IMR-90 (cell line): ENCODE measurements at regions not wholly inside any gene's neighbourhood (a gene's known extent, or its start where the extent isn't known, plus 50 kb on each side); places are given as distances from the start of the nearest gene placed in this dataset.

Experiments used
- ATAC-seq: fragments of 200-7000 bp; cut with Tn5 transposase; 2 replicates; pipeline ENCODE4 v1.9.1; 2020; ENCODE audit warnings: low read depth, mild to moderate bottlenecking, moderate library complexity
- BruUV-seq: library from RNA; stranded (reverse); fragments of 400-500 nt; replicated peaks from 2 replicates; lab custom pipeline; 2021; lab: Mats Ljungman, UMichigan
- CTCF ChIA-PET: fragments of 300-600 bp; formaldehyde crosslinking; extraction: SDS; loops from one replicate; lab custom pipeline; 2021; ENCODE audit warnings: antibody characterized with exemption; lab: Yijun Ruan, JAX
- POLR2A ChIA-PET: fragments of 300-600 bp; sonication (Branson Sonifier 250); formaldehyde crosslinking; loops from one replicate; lab custom pipeline; 2022; ENCODE audit warnings: antibody characterized with exemption; ENCODE audit not compliant: unreplicated experiment; lab: Charles Lee
- DNase-seq: peaks from one replicate; pipeline ENCODE4 v3.0.0; 2013
- H2AFZ ChIP-seq: replicated peaks from 2 replicates; pipeline ENCODE3; 2013; ENCODE audit warnings: low read length, mild to moderate bottlenecking; ENCODE audit not compliant: poor library complexity
- H2AK5ac ChIP-seq: 2 replicates; pipeline ENCODE4 v1.6.1; 2013; ENCODE audit warnings: low read depth, low read length, inconsistent platforms
- H2AK9ac ChIP-seq: replicated peaks from 2 replicates; pipeline ENCODE3; 2013; ENCODE audit warnings: mild to moderate bottlenecking, low read depth, low read length, moderate library complexity; ENCODE audit not compliant: poor library complexity
- H2BK120ac ChIP-seq: 2 replicates; pipeline ENCODE4 v1.6.1; 2013; ENCODE audit warnings: low read depth, low read length, inconsistent platforms
- H2BK15ac ChIP-seq: 3 replicates; pipeline ENCODE4 v1.6.1; 2013; ENCODE audit warnings: low read depth, low read length, inconsistent platforms
- H2BK20ac ChIP-seq: 2 replicates; pipeline ENCODE4 v1.6.1; 2013; ENCODE audit warnings: low read depth, mild to moderate bottlenecking, inconsistent platforms, low read length, moderate library complexity
- H2BK5ac ChIP-seq: 2 replicates; pipeline ENCODE4 v1.6.1; 2013; ENCODE audit warnings: mild to moderate bottlenecking, low read depth, low read length, inconsistent platforms; ENCODE audit not compliant: poor library complexity, severe bottlenecking
- H3K14ac ChIP-seq: replicated peaks from 2 replicates; pipeline ENCODE4 v1.6.1; 2013; ENCODE audit warnings: low read depth, low read length, inconsistent platforms
- H3K18ac ChIP-seq: 2 replicates; pipeline ENCODE4 v1.6.1; 2013; ENCODE audit warnings: low read depth, low read length, control low read depth
- H3K23ac ChIP-seq: 2 replicates; pipeline ENCODE4 v1.6.1; 2013; ENCODE audit warnings: low read depth, low read length, inconsistent platforms
- H3K27ac ChIP-seq: 2 replicates; pipeline ENCODE4 v1.5.1; 2013; ENCODE audit warnings: mild to moderate bottlenecking, control low read depth, low read length; ENCODE audit not compliant: insufficient read depth
- H3K27me3 ChIP-seq: 2 replicates; pipeline ENCODE4 v1.6.1; 2013; ENCODE audit warnings: low read length; ENCODE audit not compliant: control insufficient read depth, insufficient read depth
- H3K36me3 ChIP-seq: 2 replicates; pipeline ENCODE4 v1.6.1; 2013; ENCODE audit warnings: low read length, mixed read lengths; ENCODE audit not compliant: control insufficient read depth, insufficient read depth
- H3K4ac ChIP-seq: 2 replicates; pipeline ENCODE4 v1.6.1; 2013; ENCODE audit warnings: low read depth, low read length, inconsistent platforms
- H3K4me1 ChIP-seq: 2 replicates; pipeline ENCODE4 v1.6.1; 2013; ENCODE audit warnings: low read length, mixed read lengths; ENCODE audit not compliant: control insufficient read depth, insufficient read depth
- H3K4me2 ChIP-seq: 2 replicates; pipeline ENCODE4 v1.6.1; 2013; ENCODE audit warnings: low read depth, mild to moderate bottlenecking, control low read depth, low read length, moderate library complexity
- H3K4me3 ChIP-seq: 2 replicates; pipeline ENCODE4 v1.5.1; 2013; ENCODE audit warnings: low read depth, mild to moderate bottlenecking, control low read depth, low read length, moderate library complexity; ENCODE audit not compliant: insufficient read depth
- H3K56ac ChIP-seq: 2 replicates; pipeline ENCODE4 v1.6.1; 2013; ENCODE audit warnings: low read length, inconsistent platforms; ENCODE audit not compliant: insufficient read depth; ENCODE audit errors: extremely low read depth
- H3K79me1 ChIP-seq, 2 experiments: 2 replicates each; pipeline ENCODE4 v1.6.1; 2013; ENCODE audit warnings: low read length in 2 of 2, inconsistent platforms in 1 of 2, low read depth in 1 of 2
- H3K9ac ChIP-seq: 2 replicates; pipeline ENCODE4 v1.6.1; 2013; ENCODE audit warnings: low read depth, low read length, control low read depth
- H3K9me1 ChIP-seq: 2 replicates; pipeline ENCODE4 v1.6.1; 2013; ENCODE audit warnings: low read length, inconsistent platforms; ENCODE audit not compliant: insufficient read depth
- H3K9me3 ChIP-seq: 2 replicates; pipeline ENCODE4 v1.6.1; 2013; ENCODE audit warnings: low read length; ENCODE audit not compliant: control insufficient read depth, insufficient read depth
- H4K20me1 ChIP-seq: 2 replicates; pipeline ENCODE4 v1.6.1; 2013; ENCODE audit warnings: low read length, inconsistent platforms; ENCODE audit not compliant: insufficient read depth
- H4K5ac ChIP-seq: 2 replicates; pipeline ENCODE4 v1.6.1; 2013; ENCODE audit warnings: mild to moderate bottlenecking, low read depth, low read length, control low read depth
- H4K8ac ChIP-seq, 2 experiments: 2 replicates each; pipeline ENCODE4 v1.6.1; 2013; ENCODE audit warnings: low read depth in 2 of 2, low read length in 2 of 2, control low read depth in 1 of 2, inconsistent platforms in 1 of 2
- H4K91ac ChIP-seq: 2 replicates; pipeline ENCODE4 v1.6.1; 2013; ENCODE audit warnings: low read depth, low read length, inconsistent platforms; ENCODE audit not compliant: insufficient read depth
- BHLHE40 ChIP-seq: fragments of 150-350 bp; IDR thresholded peaks from 2 replicates; pipeline ENCODE4 v1.6.1; 2016; ENCODE audit warnings: mild to moderate bottlenecking, low read depth, low read length
- CEBPB ChIP-seq: IDR thresholded peaks from 2 replicates; pipeline ENCODE4 v1.6.1; 2012; ENCODE audit warnings: low read depth, low read length, improper control_type of control experiment
- CHD1 ChIP-seq: IDR thresholded peaks from 2 replicates; pipeline ENCODE4 v1.6.1; 2012; ENCODE audit warnings: low read depth, low read length, improper control_type of control experiment
- FOS ChIP-seq: fragments of 150-350 bp; IDR thresholded peaks from 2 replicates; pipeline ENCODE4 v1.6.1; 2016; ENCODE audit warnings: low read depth, low read length
- MAFK ChIP-seq: IDR thresholded peaks from 2 replicates; pipeline ENCODE4 v1.6.1; 2012; ENCODE audit warnings: low read depth, low read length, improper control_type of control experiment
- MAZ ChIP-seq: IDR thresholded peaks from 2 replicates; pipeline ENCODE4 v1.6.1; 2012; ENCODE audit warnings: low read depth, mild to moderate bottlenecking, low read length, improper control_type of control experiment, moderate library complexity, borderline replicate concordance
- MXI1 ChIP-seq: IDR thresholded peaks from 2 replicates; pipeline ENCODE4 v1.6.1; 2012; ENCODE audit warnings: low read depth, mild to moderate bottlenecking, low read length, moderate library complexity, borderline replicate concordance
- NFE2L2 ChIP-seq: fragments of 150-350 bp; IDR thresholded peaks from 2 replicates; pipeline ENCODE4 v1.6.1; 2016; ENCODE audit warnings: low read depth, mild to moderate bottlenecking, low read length
- POLR2A ChIP-seq: IDR thresholded peaks from 2 replicates; pipeline ENCODE4 v1.6.1; 2012; ENCODE audit warnings: mild to moderate bottlenecking, low read depth, low read length
- RAD21 ChIP-seq: IDR thresholded peaks from 2 replicates; pipeline ENCODE4 v1.6.1; 2012; ENCODE audit warnings: low read length, improper control_type of control experiment
- RCOR1 ChIP-seq: IDR thresholded peaks from 2 replicates; pipeline ENCODE4 v1.6.1; 2012; ENCODE audit warnings: mild to moderate bottlenecking, low read length, improper control_type of control experiment; ENCODE audit not compliant: insufficient replicate concordance
- RFX5 ChIP-seq: IDR thresholded peaks from 2 replicates; pipeline ENCODE4 v1.8.0; 2012; ENCODE audit warnings: low read depth, mild to moderate bottlenecking, low read length, moderate library complexity
- SMC3 ChIP-seq: fragments of 150-350 bp; IDR thresholded peaks from 2 replicates; pipeline ENCODE4 v1.6.1; 2016; ENCODE audit warnings: low read depth, mild to moderate bottlenecking, antibody characterized with exemption, low read length, moderate library complexity
- WGBS, 2 experiments: methylation state at CpG; one replicate each; pipeline versions ENCODE4 v1.1.5 to v1.1.7; 2013; ENCODE audit warnings: missing lambda C conversion rate in 2 of 2; ENCODE audit not compliant: insufficient read length in 1 of 2; ENCODE audit errors: extremely low coverage in 2 of 2; 5-methylcytosine and 5-hydroxymethylcytosine counted together
- dilution Hi-C: fragments of 300-500 bp; cut with HindIII; formaldehyde crosslinking; loops from one replicate; pipeline ENCODE4 v1.14.3; 2018; ENCODE audit warnings: low sequenced_read_pairs; ENCODE audit not compliant: unreplicated experiment
- in situ Hi-C: fragments of 300-500 bp; cut with MboI; formaldehyde crosslinking; loops from 3 replicates; pipeline ENCODE4 v1.14.3; 2019; ENCODE audit warnings: low sequenced_read_pairs, inconsistent platforms, mixed read lengths
- intact Hi-C: fragments of 100-400 bp; cut with micrococcal nuclease; formaldehyde crosslinking; loops from 2 replicates; pipeline ENCODE4 v1.10.0; 2022
- TF ChIP-seq, protein P1 (sequence below): fragments of 150-350 bp; IDR thresholded peaks from 2 replicates; pipeline ENCODE4 v1.6.1; 2017; ENCODE audit warnings: mild to moderate bottlenecking, antibody characterized with exemption, low read length, low read depth
- TF ChIP-seq, protein P2 (sequence below): conservative IDR thresholded peaks from 2 replicates; pipeline ENCODE4 v1.5.1; 2012; ENCODE audit warnings: mild to moderate bottlenecking, low read depth, low read length, improper control_type of control experiment
- TF ChIP-seq, protein P3 (sequence below): fragments of 150-350 bp; IDR thresholded peaks from 2 replicates; pipeline ENCODE4 v1.6.1; 2016; ENCODE audit warnings: low read depth, mild to moderate bottlenecking, low read length, moderate library complexity, borderline replicate concordance

DNA sequence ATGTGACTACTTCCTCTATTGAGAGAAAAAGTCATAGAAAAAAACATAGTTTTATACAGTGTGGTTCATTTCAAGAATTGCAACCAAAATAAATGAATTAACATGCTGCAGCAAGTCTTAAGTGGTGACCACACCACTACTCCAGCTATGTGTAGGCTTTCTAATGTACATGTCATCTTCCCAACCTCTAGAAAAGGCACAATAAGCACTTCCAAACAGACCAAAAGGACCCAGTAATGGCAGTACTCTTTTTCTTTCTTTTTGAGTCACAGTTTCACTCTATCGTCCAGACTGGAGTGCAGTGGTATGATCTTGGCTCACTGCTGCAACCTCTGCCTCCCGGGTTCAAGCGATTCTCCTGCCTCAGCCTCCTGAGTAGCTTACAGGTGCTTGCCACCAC is 219.3 kb upstream of the KBTBD8 start:
- no TSS peak for BruUV-seq

More for the DNA sequence above, 219.3 kb upstream of the KBTBD8 start:
- no peak overlapping the region for H3K23ac ChIP-seq
- H3K9ac ChIP-seq, result no peak overlapping the region
- H3K79me1 ChIP-seq, result no peaks in the 10 kb centered on the region
- H3K27me3 ChIP-seq, result no peaks in the 10 kb centered on the region
- H3K4me1 ChIP-seq, result no peaks in the 10 kb centered on the region
- WGBS, 2 experiments, result no CpG with 5 or more reads among the region's 3 CpGs
- no peak overlapping the region for H2BK20ac ChIP-seq
- H3K4me3 ChIP-seq, result no peak overlapping the region
- in situ Hi-C loops, result no loop called here
- H3K4ac ChIP-seq, result no peak overlapping the region
- H4K91ac ChIP-seq, result no peak overlapping the region
- TF ChIP-seq RCOR1, result no peak
- no peak for TF ChIP-seq MXI1
- no peak for TF ChIP-seq CHD1
- no peak for TF ChIP-seq NFE2L2
- TF ChIP-seq BHLHE40, result no peak
- no peak for TF ChIP-seq MAFK
- TF ChIP-seq MAZ, result no peak
- TF ChIP-seq, protein P1, sequence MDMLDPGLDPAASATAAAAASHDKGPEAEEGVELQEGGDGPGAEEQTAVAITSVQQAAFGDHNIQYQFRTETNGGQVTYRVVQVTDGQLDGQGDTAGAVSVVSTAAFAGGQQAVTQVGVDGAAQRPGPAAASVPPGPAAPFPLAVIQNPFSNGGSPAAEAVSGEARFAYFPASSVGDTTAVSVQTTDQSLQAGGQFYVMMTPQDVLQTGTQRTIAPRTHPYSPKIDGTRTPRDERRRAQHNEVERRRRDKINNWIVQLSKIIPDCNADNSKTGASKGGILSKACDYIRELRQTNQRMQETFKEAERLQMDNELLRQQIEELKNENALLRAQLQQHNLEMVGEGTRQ, result no peak
- no peak for TF ChIP-seq FOS
- TF ChIP-seq, protein P2, sequence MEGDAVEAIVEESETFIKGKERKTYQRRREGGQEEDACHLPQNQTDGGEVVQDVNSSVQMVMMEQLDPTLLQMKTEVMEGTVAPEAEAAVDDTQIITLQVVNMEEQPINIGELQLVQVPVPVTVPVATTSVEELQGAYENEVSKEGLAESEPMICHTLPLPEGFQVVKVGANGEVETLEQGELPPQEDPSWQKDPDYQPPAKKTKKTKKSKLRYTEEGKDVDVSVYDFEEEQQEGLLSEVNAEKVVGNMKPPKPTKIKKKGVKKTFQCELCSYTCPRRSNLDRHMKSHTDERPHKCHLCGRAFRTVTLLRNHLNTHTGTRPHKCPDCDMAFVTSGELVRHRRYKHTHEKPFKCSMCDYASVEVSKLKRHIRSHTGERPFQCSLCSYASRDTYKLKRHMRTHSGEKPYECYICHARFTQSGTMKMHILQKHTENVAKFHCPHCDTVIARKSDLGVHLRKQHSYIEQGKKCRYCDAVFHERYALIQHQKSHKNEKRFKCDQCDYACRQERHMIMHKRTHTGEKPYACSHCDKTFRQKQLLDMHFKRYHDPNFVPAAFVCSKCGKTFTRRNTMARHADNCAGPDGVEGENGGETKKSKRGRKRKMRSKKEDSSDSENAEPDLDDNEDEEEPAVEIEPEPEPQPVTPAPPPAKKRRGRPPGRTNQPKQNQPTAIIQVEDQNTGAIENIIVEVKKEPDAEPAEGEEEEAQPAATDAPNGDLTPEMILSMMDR, result no peak
- TF ChIP-seq, protein P3, sequence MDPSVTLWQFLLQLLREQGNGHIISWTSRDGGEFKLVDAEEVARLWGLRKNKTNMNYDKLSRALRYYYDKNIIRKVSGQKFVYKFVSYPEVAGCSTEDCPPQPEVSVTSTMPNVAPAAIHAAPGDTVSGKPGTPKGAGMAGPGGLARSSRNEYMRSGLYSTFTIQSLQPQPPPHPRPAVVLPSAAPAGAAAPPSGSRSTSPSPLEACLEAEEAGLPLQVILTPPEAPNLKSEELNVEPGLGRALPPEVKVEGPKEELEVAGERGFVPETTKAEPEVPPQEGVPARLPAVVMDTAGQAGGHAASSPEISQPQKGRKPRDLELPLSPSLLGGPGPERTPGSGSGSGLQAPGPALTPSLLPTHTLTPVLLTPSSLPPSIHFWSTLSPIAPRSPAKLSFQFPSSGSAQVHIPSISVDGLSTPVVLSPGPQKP, result no peak
- no peak for TF ChIP-seq SMC3
- TF ChIP-seq CEBPB, result no peak
- no peak for TF ChIP-seq RFX5
- TF ChIP-seq POLR2A, result no peak
- TF ChIP-seq RAD21, result no peak
- H4K8ac ChIP-seq, result no peak overlapping the region
- no peak overlapping the region for H3K18ac ChIP-seq
- ATAC-seq, result no peak
- no peak overlapping the region for H2AK9ac ChIP-seq
- no peak overlapping the region for H2BK5ac ChIP-seq
- H3K27ac ChIP-seq, result no peak overlapping the region
- H3K9me3 ChIP-seq, result 0 out of 2 replicates have a peak, but pooled peaks cover 2% of the 10 kb centered on the region
- no peak overlapping the region for H2BK120ac ChIP-seq
- H4K5ac ChIP-seq, result no peak overlapping the region
- H2BK15ac ChIP-seq, result no peak overlapping the region
- DNase-seq, result no peak
- H3K56ac ChIP-seq, result no peak overlapping the region
- CTCF ChIA-PET, result no interaction called here
- H2AK5ac ChIP-seq, result no peak overlapping the region
- H3K4me2 ChIP-seq, result no peak overlapping the region
- H3K14ac ChIP-seq, result no peak overlapping the region
- intact Hi-C loops, result no loop called here
- no peaks in the 10 kb centered on the region for H3K9me1 ChIP-seq
- H3K36me3 ChIP-seq, result no peaks in the 10 kb centered on the region
- no peaks in the 10 kb centered on the region for H4K20me1 ChIP-seq
- H2AFZ ChIP-seq, result no peak overlapping the region
- POLR2A ChIA-PET, result no interaction called here
- dilution Hi-C loops, result no loop called here
